Inflammatory macrophage (primary cell): ENCODE measurements at regions not wholly inside any gene's neighbourhood (a gene's known extent, or its start where the extent isn't known, plus 50 kb on each side); places are given as distances from the start of the nearest gene placed in this dataset.

ENCODE experiments used
- DNase-seq, 2 donors: peaks; one replicate each; pipeline ENCODE4 v3.0.0-alpha.2; 2020 to 2022

- no peak for DNase-seq
Observed at GRCh38 chr4:38565271-38566199, 98.5 kb upstream of the KLF3 start.

GRCh38 chr4:38566806-38567398 lies 97.1 kb upstream of the KLF3 start:
- no peak for DNase-seq

- DNase-seq, result no peak
Observed at GRCh38 chr4:38567457-38567856, 96.5 kb upstream of the KLF3 start.

- DNase-seq, result no peak
Observed at GRCh38 chr4:38568768-38569167, 95.2 kb upstream of the KLF3 start.

- no peak for DNase-seq
Observed at GRCh38 chr4:38570647-38571276, 93.2 kb upstream of the KLF3 start.

- peak; percentile 38 to 60 for DNase-seq
Observed at GRCh38 chr4:38572793-38573192, 91.2 kb upstream of the KLF3 start.

- DNase-seq, result peak; percentile 69 to 77
Observed at GRCh38 chr4:38574559-38575333, 89.3 kb upstream of the KLF3 start.

GRCh38 chr4:38576767-38577166 lies 87.2 kb upstream of the KLF3 start:
- DNase-seq, result no peak

- peak; percentile 61 to 75 for DNase-seq
Observed at GRCh38 chr4:38577462-38577861, 86.5 kb upstream of the KLF3 start.

- DNase-seq, result peak in 1 of 2 donors; percentile 29
Observed at GRCh38 chr4:38581426-38582106, 82.4 kb upstream of the KLF3 start.

GRCh38 chr4:38582445-38582844 lies 81.6 kb upstream of the KLF3 start:
- DNase-seq, result peak; percentile 65 to 72

- peak; percentile 29 to 64 for DNase-seq
Observed at GRCh38 chr4:38582889-38583470, 81.0 kb upstream of the KLF3 start.

GRCh38 chr4:38585871-38586270 lies 78.1 kb upstream of the KLF3 start:
- peak in 1 of 2 donors; percentile 46 for DNase-seq

- DNase-seq, result no peak
Observed at GRCh38 chr4:38587106-38587505, 76.9 kb upstream of the KLF3 start.

- DNase-seq, result no peak
Observed at GRCh38 chr4:38590046-38590445, 74.0 kb upstream of the KLF3 start.

GRCh38 chr4:38591617-38592337 lies 72.2 kb upstream of the KLF3 start:
- no peak for DNase-seq

GRCh38 chr4:38598489-38598888 lies 65.5 kb upstream of the KLF3 start:
- DNase-seq, result no peak

- DNase-seq, result peak in 1 of 2 donors; percentile 28
Observed at GRCh38 chr4:38600575-38600974, 63.4 kb upstream of the KLF3 start.

- DNase-seq, result peak; percentile 46 to 58
Observed at GRCh38 chr4:38601244-38601915, 62.6 kb upstream of the KLF3 start.

GRCh38 chr4:38601916-38602291 lies 62.1 kb upstream of the KLF3 start:
- DNase-seq, result no peak
